GM18873 (cell line): ENCODE measurements at regions not wholly inside any gene's neighbourhood (a gene's known extent, or its start where the extent isn't known, plus 50 kb on each side); places are given as distances from the start of the nearest gene placed in this dataset.

Experiments
- ATAC-seq: cut with Tn5 transposase; IDR thresholded peaks from one replicate; pipeline ENCODE4 v1.9.1; 2021; ENCODE audit warnings: mild to moderate bottlenecking, moderate library complexity, moderate number of reproducible peaks; ENCODE audit not compliant: unreplicated experiment, low FRiP score

GRCh38 chr18:76134628-76135027, 360.4 kb downstream of the ZNF516 start:
- no peak for ATAC-seq

GRCh38 chr18:76133873-76134272, 361.2 kb downstream of the ZNF516 start:
- ATAC-seq = no peak

GRCh38 chr18:76131738-76132137, 363.3 kb downstream of the ZNF516 start:
- ATAC-seq = no peak

- ATAC-seq = no peak
Measured at GRCh38 chr18:76130845-76131244, 364.2 kb downstream of the ZNF516 start.

- no peak for ATAC-seq
Measured at GRCh38 chr18:76126327-76126726, 368.7 kb downstream of the ZNF516 start.

GRCh38 chr18:76121011-76121410, 374.0 kb downstream of the ZNF516 start:
- ATAC-seq = no peak

- ATAC-seq = no peak
Measured at GRCh38 chr18:76115580-76115979, 379.5 kb downstream of the ZNF516 start.

- no peak for ATAC-seq
Measured at GRCh38 chr18:76113101-76113500, 381.9 kb downstream of the ZNF516 start.

GRCh38 chr18:76102626-76103025, 392.4 kb downstream of the ZNF516 start:
- no peak for ATAC-seq

- no peak for ATAC-seq
Measured at GRCh38 chr18:76102156-76102555, 392.9 kb downstream of the ZNF516 start.

- no peak for ATAC-seq
Measured at GRCh38 chr18:76099931-76100457, 395.0 kb downstream of the ZNF516 start.

- no peak for ATAC-seq
Measured at GRCh38 chr18:76098674-76099411, 396.2 kb downstream of the ZNF516 start.

GRCh38 chr18:76081536-76081935, 413.5 kb downstream of the ZNF516 start:
- ATAC-seq = no peak

GRCh38 chr18:76080430-76080829, 414.6 kb downstream of the ZNF516 start:
- no peak for ATAC-seq

GRCh38 chr18:76075777-76076176, 419.3 kb downstream of the ZNF516 start:
- ATAC-seq = no peak

GRCh38 chr18:76064998-76065397, 430.0 kb downstream of the ZNF516 start:
- ATAC-seq = no peak

GRCh38 chr18:76058146-76058545, 436.9 kb downstream of the ZNF516 start:
- no peak for ATAC-seq

- no peak for ATAC-seq
Measured at GRCh38 chr18:76057386-76057785, 437.7 kb downstream of the ZNF516 start.

- ATAC-seq = no peak
Measured at GRCh38 chr18:76056471-76057110, 438.5 kb downstream of the ZNF516 start.

GRCh38 chr18:76055578-76055977, 439.5 kb downstream of the ZNF516 start:
- no peak for ATAC-seq

- no peak for ATAC-seq
Measured at GRCh38 chr18:76055025-76055424, 440.0 kb downstream of the ZNF516 start.

GRCh38 chr18:76054156-76054555, 440.9 kb downstream of the ZNF516 start:
- no peak for ATAC-seq
